OCI-LY7 (cell line): ENCODE measurements at regions not wholly inside any gene's neighbourhood (a gene's known extent, or its start where the extent isn't known, plus 50 kb on each side); places are given as distances from the start of the nearest gene placed in this dataset.

ENCODE experiments used
- BruUV-seq: library from RNA; stranded (reverse); fragments of 400-500 nt; replicated peaks from 2 replicates; lab custom pipeline; 2021; lab: Mats Ljungman, UMichigan
- CTCF ChIA-PET: fragments of 300-600 bp; sonication (Branson Sonifier 250); formaldehyde crosslinking; loops from one replicate; lab custom pipeline; 2022; ENCODE audit warnings: antibody characterized with exemption; ENCODE audit not compliant: unreplicated experiment; lab: Charles Lee
- POLR2A ChIA-PET: fragments of 300-600 bp; sonication (Branson Sonifier 250); formaldehyde crosslinking; loops from one replicate; lab custom pipeline; 2022; ENCODE audit warnings: antibody characterized with exemption; lab: Charles Lee
- DNase-seq: peaks from one replicate; pipeline ENCODE4 v3.0.0-alpha.2; 2015; ENCODE audit warnings: low spot score
- H2AFZ ChIP-seq: fragments of 200-600 bp; sonication (generic), shearing (Covaris generic); 2 replicates; pipeline ENCODE4 v1.6.1; 2014; ENCODE audit warnings: mild to moderate bottlenecking, antibody characterized with exemption, low read length, moderate library complexity
- H3K27ac ChIP-seq: fragments of 200-600 bp; sonication (generic); 2 replicates; pipeline ENCODE4 v1.5.1; 2014; ENCODE audit warnings: mixed run types, low read depth, mild to moderate bottlenecking, moderate library complexity, low read length, inconsistent platforms; ENCODE audit not compliant: poor library complexity, severe bottlenecking
- H3K36me3 ChIP-seq: fragments of 200-600 bp; sonication (generic); 2 replicates; pipeline ENCODE4 v1.6.1; 2014; ENCODE audit warnings: mild to moderate bottlenecking, antibody characterized with exemption, low read length, moderate library complexity, mixed read lengths; ENCODE audit not compliant: insufficient read depth
- H3K4me1 ChIP-seq: fragments of 200-600 bp; sonication (generic); 2 replicates; pipeline ENCODE4 v1.5.1; 2014; ENCODE audit warnings: mild to moderate bottlenecking, low read length; ENCODE audit not compliant: insufficient read depth, poor library complexity, severe bottlenecking
- H3K4me2 ChIP-seq: fragments of 200-600 bp; sonication (generic); 2 replicates; pipeline ENCODE4 v1.6.1; 2014; ENCODE audit warnings: mild to moderate bottlenecking, low read length
- H3K4me3 ChIP-seq: fragments of 200-600 bp; sonication (generic); 2 replicates; pipeline ENCODE4 v1.5.1; 2014; ENCODE audit warnings: mild to moderate bottlenecking, low read depth, low read length; ENCODE audit not compliant: poor library complexity, severe bottlenecking
- H3K79me2 ChIP-seq: fragments of 200-600 bp; sonication (generic); 2 replicates; pipeline ENCODE4 v1.6.1; 2016; ENCODE audit warnings: low read depth, mild to moderate bottlenecking, low read length, moderate library complexity, mixed read lengths; ENCODE audit not compliant: insufficient read depth
- H3K9me2 ChIP-seq: fragments of 200-600 bp; sonication (generic); 2 replicates; pipeline ENCODE4 v1.6.1; 2016; ENCODE audit warnings: mild to moderate bottlenecking, low read length, mixed read lengths; ENCODE audit not compliant: insufficient read depth
- H3K9me3 ChIP-seq: fragments of 200-600 bp; sonication (generic); 2 replicates; pipeline ENCODE4 v1.6.1; 2014; ENCODE audit warnings: mild to moderate bottlenecking, mixed run types, low read length, mixed read lengths
- H4K20me1 ChIP-seq: fragments of 200-600 bp; sonication (generic); 2 replicates; pipeline ENCODE4 v1.6.1; 2014; ENCODE audit warnings: mild to moderate bottlenecking, antibody characterized with exemption, low read length, moderate library complexity, mixed read lengths; ENCODE audit not compliant: insufficient read depth
- EZH2phosphoT487 ChIP-seq: fragments of 200-600 bp; sonication (generic); IDR thresholded peaks from 2 replicates; pipeline ENCODE4 v1.6.1; 2018; ENCODE audit warnings: low read depth, borderline replicate concordance, mild to moderate bottlenecking, mixed run types, antibody characterized with exemption, low read length, moderate library complexity, mixed read lengths
- intact Hi-C: fragments of 100-400 bp; cut with micrococcal nuclease; formaldehyde crosslinking; loops from one replicate; pipeline ENCODE4 v1.10.0; 2022; ENCODE audit not compliant: unreplicated experiment
- TF ChIP-seq, protein P1 (sequence below): fragments of 200-600 bp; sonication (generic); conservative IDR thresholded peaks from 2 replicates; pipeline ENCODE4 v1.5.1; 2014; ENCODE audit warnings: mild to moderate bottlenecking, antibody characterized with exemption, low read length, moderate library complexity, mixed read lengths

GRCh38 chr6:137415127-137415833 lies 78.9 kb downstream of the OLIG3 start:
- TF ChIP-seq, protein P1, sequence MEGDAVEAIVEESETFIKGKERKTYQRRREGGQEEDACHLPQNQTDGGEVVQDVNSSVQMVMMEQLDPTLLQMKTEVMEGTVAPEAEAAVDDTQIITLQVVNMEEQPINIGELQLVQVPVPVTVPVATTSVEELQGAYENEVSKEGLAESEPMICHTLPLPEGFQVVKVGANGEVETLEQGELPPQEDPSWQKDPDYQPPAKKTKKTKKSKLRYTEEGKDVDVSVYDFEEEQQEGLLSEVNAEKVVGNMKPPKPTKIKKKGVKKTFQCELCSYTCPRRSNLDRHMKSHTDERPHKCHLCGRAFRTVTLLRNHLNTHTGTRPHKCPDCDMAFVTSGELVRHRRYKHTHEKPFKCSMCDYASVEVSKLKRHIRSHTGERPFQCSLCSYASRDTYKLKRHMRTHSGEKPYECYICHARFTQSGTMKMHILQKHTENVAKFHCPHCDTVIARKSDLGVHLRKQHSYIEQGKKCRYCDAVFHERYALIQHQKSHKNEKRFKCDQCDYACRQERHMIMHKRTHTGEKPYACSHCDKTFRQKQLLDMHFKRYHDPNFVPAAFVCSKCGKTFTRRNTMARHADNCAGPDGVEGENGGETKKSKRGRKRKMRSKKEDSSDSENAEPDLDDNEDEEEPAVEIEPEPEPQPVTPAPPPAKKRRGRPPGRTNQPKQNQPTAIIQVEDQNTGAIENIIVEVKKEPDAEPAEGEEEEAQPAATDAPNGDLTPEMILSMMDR = peak; percentile 84
- TF ChIP-seq EZH2phosphoT487 = no peak
- H3K4me3 ChIP-seq = no peak overlapping the region
- no peak overlapping the region for H3K27ac ChIP-seq
- ChIA-PET POLR2A (interaction anchor here (2.4 kb wide), 1 partner anchor 10 kb away, joined by 10 read pairs; no protein-coding TSS in a partner anchor), CTCF (no interaction called here)
- H3K9me3 ChIP-seq = no peaks in the 10 kb centered on the region
- intact Hi-C loops = loop anchor here (5.0 kb wide), 1 partner anchor 73 kb away; no protein-coding TSS in a partner anchor
- H4K20me1 ChIP-seq = no peaks in the 10 kb centered on the region
- BruUV-seq = no TSS peak
- no peaks in the 10 kb centered on the region for H3K79me2 ChIP-seq
- H3K4me1 ChIP-seq = peaks cover 24% of the 10 kb centered on the region
- H3K36me3 ChIP-seq = no peaks in the 10 kb centered on the region
- DNase-seq = peak; percentile 66
- H3K9me2 ChIP-seq = no peaks in the 10 kb centered on the region
- H2AFZ ChIP-seq = peak overlapping the region; percentile 94
- H3K4me2 ChIP-seq = peak overlapping the region; percentile 47

DNA sequence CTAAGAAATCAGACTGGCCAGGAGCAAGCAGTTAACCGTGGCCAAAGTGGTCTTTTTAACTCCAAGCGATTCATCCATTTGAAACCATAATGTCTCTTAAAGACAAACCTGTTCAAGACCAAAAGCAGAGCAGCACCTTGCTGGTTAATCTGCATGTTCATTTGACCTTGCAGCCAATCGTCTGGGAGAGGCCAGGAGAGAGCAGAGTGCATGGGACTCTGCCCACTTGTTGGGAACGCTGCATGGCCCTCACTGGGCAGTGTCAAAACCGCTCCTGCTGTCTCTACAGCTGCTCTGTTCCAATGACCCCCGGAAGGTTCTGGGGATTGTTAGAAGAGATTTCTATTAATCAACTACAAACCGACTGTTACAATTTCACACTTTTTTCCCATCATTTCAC lies 79.6 kb downstream of the OLIG3 start:
- H3K9me2 ChIP-seq = no peaks in the 10 kb centered on the region
- no peak for DNase-seq
- H3K4me2 ChIP-seq = no peak overlapping the region
- no peaks in the 10 kb centered on the region for H3K79me2 ChIP-seq
- ChIA-PET CTCF (no interaction called here), POLR2A (interaction anchor here (0.7 to 2.4 kb wide), 2 partner anchors 9 to 16 kb away, joined by 3 to 10 read pairs; no protein-coding TSS in a partner anchor)
- no peak overlapping the region for H3K27ac ChIP-seq
- H3K4me1 ChIP-seq = peaks cover 24% of the 10 kb centered on the region
- H3K9me3 ChIP-seq = no peaks in the 10 kb centered on the region
- no peaks in the 10 kb centered on the region for H3K36me3 ChIP-seq
- intact Hi-C loops = no loop called here
- TF ChIP-seq, protein P1 = no peak
- TF ChIP-seq EZH2phosphoT487 = no peak
- BruUV-seq = no TSS peak
- no peaks in the 10 kb centered on the region for H4K20me1 ChIP-seq
- H3K4me3 ChIP-seq = no peak overlapping the region
- no peak overlapping the region; the same call in 1 of the 2 replicates for H2AFZ ChIP-seq

DNA sequence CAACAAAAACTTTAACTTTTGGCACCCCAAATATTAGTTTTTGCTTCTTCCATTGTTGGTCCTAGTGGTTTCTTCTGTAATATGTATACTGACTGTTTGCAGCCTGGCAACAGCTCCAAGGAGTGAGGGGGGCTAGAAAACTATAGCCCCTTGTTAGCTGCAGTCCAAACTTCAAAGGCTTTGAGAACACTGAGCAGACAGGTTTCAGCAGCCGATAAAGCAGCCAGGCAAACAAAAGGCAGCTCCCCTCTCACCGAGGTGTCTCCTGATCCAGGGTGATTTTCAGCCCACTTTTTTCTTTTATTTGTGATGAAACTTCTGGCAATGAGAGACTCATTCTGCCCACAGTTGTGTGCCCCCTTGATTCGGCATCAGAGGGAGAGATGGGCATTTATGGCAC lies 80.7 kb downstream of the OLIG3 start:
- no peak overlapping the region for H3K27ac ChIP-seq
- no peaks in the 10 kb centered on the region for H3K79me2 ChIP-seq
- no peaks in the 10 kb centered on the region for H3K9me2 ChIP-seq
- no peaks in the 10 kb centered on the region for H3K36me3 ChIP-seq
- no peak overlapping the region for H3K4me2 ChIP-seq
- TF ChIP-seq, protein P1 = no peak
- TF ChIP-seq EZH2phosphoT487 = no peak
- CTCF ChIA-PET = no interaction called here
- BruUV-seq = no TSS peak
- H2AFZ ChIP-seq = no peak overlapping the region
- no peak for DNase-seq
- H3K4me1 ChIP-seq = peaks cover 24% of the 10 kb centered on the region
- H3K9me3 ChIP-seq = no peaks in the 10 kb centered on the region
- intact Hi-C loops = no loop called here
- no peak overlapping the region for H3K4me3 ChIP-seq
- no peaks in the 10 kb centered on the region for H4K20me1 ChIP-seq
- POLR2A ChIA-PET = no interaction called here
